ENCODE measurements at regions not wholly inside any gene's neighbourhood (a gene's known extent, or its start where the extent isn't known, plus 50 kb on each side); places are given as distances from the start of the nearest gene placed in this dataset.

GRCh38 chr7:115128154-115128553 is 206.3 kb downstream of the MDFIC start:
- TF ChIP-seq CTCF (IDR thresholded peaks at IDR 0.05; ENCODE audit: low read length) (no peak), EZH2 (IDR thresholded peaks at IDR 0.05; ENCODE audit: borderline replicate concordance, low read length) (no peak)

Measured in OCI-LY1 (cell line).